GM12878 (cell line): ENCODE measurements at regions not wholly inside any gene's neighbourhood (a gene's known extent, or its start where the extent isn't known, plus 50 kb on each side); places are given as distances from the start of the nearest gene placed in this dataset.

Experiments
- ATAC-seq: fragments of 200-7000 bp; cut with Tn5 transposase; 3 replicates; pipeline ENCODE4 v1.9.1; 2020; ENCODE audit warnings: mild to moderate bottlenecking, moderate library complexity
- BruUV-seq: library from RNA; stranded (reverse); fragments of 400-500 nt; replicated peaks from 2 replicates; lab custom pipeline; 2021; lab: Mats Ljungman, UMichigan
- CTCF ChIA-PET: fragments of 300-600 bp; sonication (Branson Sonifier 250); formaldehyde crosslinking; extraction: SDS; loops from one replicate; lab custom pipeline; 2021; ENCODE audit warnings: inconsistent platforms; lab: Yijun Ruan, JAX
- POLR2A ChIA-PET: fragments of 350-600 bp; formaldehyde crosslinking; extraction: SDS; loops from one replicate; lab custom pipeline; 2021; ENCODE audit warnings: inconsistent platforms; lab: Charles Lee
- RAD21 ChIA-PET: fragments of 300-600 bp; sonication (Branson Sonifier 250); formaldehyde crosslinking; loops from one replicate; lab custom pipeline; 2023; ENCODE audit warnings: antibody characterized with exemption; ENCODE audit not compliant: unreplicated experiment; lab: Charles Lee
- SMC1A ChIA-PET: fragments of 300-600 bp; sonication (Branson Sonifier 250); formaldehyde crosslinking; loops from one replicate; lab custom pipeline; 2023; ENCODE audit not compliant: unreplicated experiment, uncharacterized antibody; lab: Charles Lee
- DNase-seq: peaks from one replicate; pipeline ENCODE4 v3.0.0-alpha.2; 2011; ENCODE audit warnings: low read depth, low spot score
- FAIRE-seq: peaks from 3 replicates; lab custom pipeline; 2011; peaks lifted over from hg19 to GRCh38; lab: Jason Lieb, UNC
- H2AFZ ChIP-seq: 2 replicates; pipeline ENCODE4 v1.6.0; 2011; ENCODE audit warnings: low read depth, low read length, control low read depth; ENCODE audit not compliant: control insufficient read depth
- H3K27ac ChIP-seq: 2 replicates; pipeline ENCODE4 v1.5.1; 2011; ENCODE audit warnings: control low read depth; ENCODE audit not compliant: control insufficient read depth, insufficient read depth
- H3K27me3 ChIP-seq, 2 experiments: replicated peaks in 1 of 2; 2 replicates each; pipeline versions ENCODE4 v1.6.0 to v1.6.1; 2011; ENCODE audit warnings: low read length in 1 of 2; ENCODE audit not compliant: control insufficient read depth in 2 of 2, insufficient read depth in 2 of 2
- H3K36me3 ChIP-seq, 2 experiments: 2 replicates each; pipeline ENCODE4 v1.5.1; 2011; ENCODE audit warnings: low read length in 1 of 2; ENCODE audit not compliant: control insufficient read depth in 2 of 2, insufficient read depth in 2 of 2
- H3K4me1 ChIP-seq: 2 replicates; pipeline ENCODE4 v1.6.1; 2011; ENCODE audit warnings: mild to moderate bottlenecking, low read length, moderate library complexity, mixed read lengths; ENCODE audit not compliant: control insufficient read depth, insufficient read depth
- H3K4me2 ChIP-seq: 2 replicates; pipeline ENCODE4 v1.6.0; 2011; ENCODE audit warnings: control low read depth; ENCODE audit not compliant: control insufficient read depth, insufficient read depth
- H3K4me3 ChIP-seq: fragments of 200-600 bp; sonication (generic); 2 replicates; pipeline ENCODE4 v1.5.1; 2016
- H3K79me2 ChIP-seq: 2 replicates; pipeline ENCODE4 v1.6.0; 2011; ENCODE audit warnings: low read length; ENCODE audit not compliant: control insufficient read depth, insufficient read depth
- H3K9ac ChIP-seq: 2 replicates; pipeline ENCODE4 v1.8.0; 2011; ENCODE audit warnings: low read length, control low read depth, mixed read lengths; ENCODE audit not compliant: control insufficient read depth, insufficient read depth
- H3K9me3 ChIP-seq: replicated peaks from 3 replicates; pipeline ENCODE4 v1.5.1; 2011; ENCODE audit warnings: mild to moderate bottlenecking, low read length; ENCODE audit not compliant: control insufficient read depth, insufficient read depth
- H4K20me1 ChIP-seq: 2 replicates; pipeline ENCODE4 v1.6.0; 2011; ENCODE audit not compliant: control insufficient read depth, insufficient read depth
- BACH1 ChIP-seq: fragments of 450-650 bp; IDR thresholded peaks from 2 replicates; pipeline ENCODE4 v1.6.1; 2017; ENCODE audit warnings: mild to moderate bottlenecking, borderline replicate concordance
- CBX3 ChIP-seq: fragments of 200-600 bp; sonication (generic); IDR thresholded peaks from 2 replicates; pipeline ENCODE4 v1.6.1; 2016; ENCODE audit warnings: low read depth, borderline replicate concordance
- DPF2 ChIP-seq: fragments of 450-650 bp; IDR thresholded peaks from 2 replicates; pipeline ENCODE4 v1.6.1; 2017; ENCODE audit warnings: mild to moderate bottlenecking
- FOXM1 ChIP-seq: IDR thresholded peaks from 2 replicates; pipeline ENCODE4 v1.6.1; 2012; ENCODE audit warnings: low read depth, mild to moderate bottlenecking, inconsistent platforms, low read length, moderate library complexity
- GABPA ChIP-seq: IDR thresholded peaks from 2 replicates; pipeline ENCODE4 v1.6.1; 2014; ENCODE audit warnings: antibody characterized with exemption, low read depth, mild to moderate bottlenecking, inconsistent platforms
- JUND ChIP-seq: IDR thresholded peaks from 2 replicates; pipeline ENCODE4 v1.6.1; 2012; ENCODE audit warnings: low read depth, mild to moderate bottlenecking, low read length, improper control_type of control experiment, moderate library complexity
- MXI1 ChIP-seq: fragments of 150-350 bp; IDR thresholded peaks from 2 replicates; pipeline ENCODE4 v1.6.1; 2011; ENCODE audit warnings: low read depth, mild to moderate bottlenecking, inconsistent platforms, low read length, improper control_type of control experiment
- NR2C1 ChIP-seq: fragments of 450-650 bp; IDR thresholded peaks from 2 replicates; pipeline ENCODE4 v1.6.1; 2017; ENCODE audit warnings: antibody characterized with exemption, mild to moderate bottlenecking, moderate library complexity
- NR2F1 ChIP-seq: fragments of 450-650 bp; conservative IDR thresholded peaks from 2 replicates; pipeline ENCODE4 v1.6.1; 2017; ENCODE audit warnings: mild to moderate bottlenecking
- PAX5 ChIP-seq: IDR thresholded peaks from 2 replicates; pipeline ENCODE4 v1.6.1; 2011; ENCODE audit warnings: low read depth, low read length, borderline replicate concordance
- PRDM15 ChIP-seq: fragments of 450-650 bp; formaldehyde crosslinking; IDR thresholded peaks from 2 replicates; pipeline ENCODE4 v1.4.0; 2020; ENCODE audit warnings: mild to moderate bottlenecking, moderate library complexity
- RBBP5 ChIP-seq: fragments of 200-600 bp; sonication (generic); conservative IDR thresholded peaks from 2 replicates; pipeline ENCODE4 v1.6.1; 2016
- RELB ChIP-seq: fragments of 450-650 bp; IDR thresholded peaks from 2 replicates; pipeline ENCODE4 v1.6.1; 2017; ENCODE audit warnings: low read depth, mild to moderate bottlenecking, moderate library complexity
- SMC3 ChIP-seq: IDR thresholded peaks from 2 replicates; pipeline ENCODE4 v1.6.1; 2011; ENCODE audit warnings: low read length, improper control_type of control experiment, borderline replicate concordance
- SP1 ChIP-seq: IDR thresholded peaks from one replicate; pipeline ENCODE4 v1.6.1; 2011; ENCODE audit warnings: low read depth, low read length
- SRF ChIP-seq, 2 experiments: IDR thresholded peaks; 2 replicates each; pipeline ENCODE4 v1.6.1; 2011; ENCODE audit warnings: low read depth in 2 of 2, low read length in 2 of 2, mild to moderate bottlenecking in 1 of 2, moderate library complexity in 1 of 2
- ZBTB33 ChIP-seq: fragments of 450-650 bp; IDR thresholded peaks from 2 replicates; pipeline ENCODE4 v1.6.1; 2017; ENCODE audit warnings: mild to moderate bottlenecking
- WGBS: methylation state at CpG from one replicate; pipeline ENCODE4 v1.1.6; 2016; ENCODE audit warnings: low lambda C conversion rate; ENCODE audit not compliant: insufficient replicate concordance, insufficient coverage; ENCODE audit errors: missing lambda C conversion rate; 5-methylcytosine and 5-hydroxymethylcytosine counted together
- in situ Hi-C: fragments of 300-500 bp; cut with MboI; formaldehyde crosslinking; loops from 9 replicates; pipeline ENCODE4 v1.14.3; 2018; ENCODE audit warnings: mixed read lengths
- intact Hi-C: fragments of 100-400 bp; cut with micrococcal nuclease; formaldehyde crosslinking; loops from one replicate; pipeline ENCODE4 v1.14.2; 2022; ENCODE audit not compliant: unreplicated experiment
- TF ChIP-seq, protein P1 (sequence below): fragments of 150-350 bp; IDR thresholded peaks from 2 replicates; pipeline ENCODE4 v1.6.1; 2014; ENCODE audit warnings: mild to moderate bottlenecking, low read depth, low read length

DNA sequence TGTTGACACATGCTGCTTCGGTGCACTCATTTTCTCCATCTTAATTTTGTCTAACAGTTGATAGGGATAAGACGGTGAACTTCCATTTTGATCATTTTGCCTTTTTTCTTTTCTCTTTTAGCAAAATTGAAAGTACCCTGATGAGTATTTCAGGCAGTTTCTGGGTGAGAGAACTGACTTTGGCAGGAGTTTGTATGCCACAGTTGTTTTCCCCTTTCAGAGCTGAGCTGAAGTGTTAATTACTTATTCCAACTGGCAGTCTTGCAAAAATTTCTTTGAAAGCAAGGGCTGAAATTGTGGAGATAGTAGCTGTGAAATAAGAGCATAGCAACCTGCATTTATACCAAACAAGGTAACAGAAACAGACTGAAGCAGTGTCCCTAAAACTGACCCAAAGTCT, 180.2 kb downstream of the SLITRK5 start:
- ChIA-PET POLR2A (no interaction called here), RAD21 (no interaction called here), SMC1A (no interaction called here), CTCF (no interaction called here)
- H4K20me1 ChIP-seq, result no peaks in the 10 kb centered on the region
- H3K27me3 ChIP-seq, result no peaks in the 10 kb centered on the region
- no peaks in the 10 kb centered on the region for H3K4me1 ChIP-seq
- intact Hi-C loops, result no loop called here
- in situ Hi-C loops, result no loop called here
- H3K4me3 ChIP-seq, result no peak overlapping the region
- no peaks in the 10 kb centered on the region for H3K36me3 ChIP-seq
- H3K4me2 ChIP-seq, result no peak overlapping the region
- no peak overlapping the region for H2AFZ ChIP-seq
- no peak for TF ChIP-seq CBX3
- TF ChIP-seq MXI1, result no peak
- no peak for TF ChIP-seq FOXM1
- no peak for TF ChIP-seq NR2F1
- TF ChIP-seq BACH1, result no peak
- TF ChIP-seq SMC3, result no peak
- TF ChIP-seq, protein P1, sequence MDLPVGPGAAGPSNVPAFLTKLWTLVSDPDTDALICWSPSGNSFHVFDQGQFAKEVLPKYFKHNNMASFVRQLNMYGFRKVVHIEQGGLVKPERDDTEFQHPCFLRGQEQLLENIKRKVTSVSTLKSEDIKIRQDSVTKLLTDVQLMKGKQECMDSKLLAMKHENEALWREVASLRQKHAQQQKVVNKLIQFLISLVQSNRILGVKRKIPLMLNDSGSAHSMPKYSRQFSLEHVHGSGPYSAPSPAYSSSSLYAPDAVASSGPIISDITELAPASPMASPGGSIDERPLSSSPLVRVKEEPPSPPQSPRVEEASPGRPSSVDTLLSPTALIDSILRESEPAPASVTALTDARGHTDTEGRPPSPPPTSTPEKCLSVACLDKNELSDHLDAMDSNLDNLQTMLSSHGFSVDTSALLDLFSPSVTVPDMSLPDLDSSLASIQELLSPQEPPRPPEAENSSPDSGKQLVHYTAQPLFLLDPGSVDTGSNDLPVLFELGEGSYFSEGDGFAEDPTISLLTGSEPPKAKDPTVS, result no peak
- TF ChIP-seq SP1, result no peak
- TF ChIP-seq JUND, result no peak
- TF ChIP-seq NR2C1, result no peak
- no peak for TF ChIP-seq ZBTB33
- no peak for TF ChIP-seq SRF (IDR thresholded peaks at IDR 0.05; ENCODE audit: low read depth in 2 of 2, low read length in 2 of 2)
- TF ChIP-seq PAX5, result no peak
- no peak for TF ChIP-seq RBBP5
- TF ChIP-seq GABPA, result no peak
- TF ChIP-seq DPF2, result no peak
- no peak for TF ChIP-seq PRDM15 (CRISPR knock-in tag)
- TF ChIP-seq RELB, result no peak
- H3K79me2 ChIP-seq, result no peaks in the 10 kb centered on the region
- no peak for DNase-seq
- no peak for FAIRE-seq
- H3K9me3 ChIP-seq, result no peaks in the 10 kb centered on the region
- no TSS peak for BruUV-seq
- 22% methylated on average over 2 of the region's 2 CpGs for WGBS
- no peak overlapping the region for H3K27ac ChIP-seq
- no peak for ATAC-seq
- no peak overlapping the region for H3K9ac ChIP-seq
